ENCODE measurements at regions not wholly inside any gene's neighbourhood (a gene's known extent, or its start where the extent isn't known, plus 50 kb on each side); places are given as distances from the start of the nearest gene placed in this dataset.

DNA sequence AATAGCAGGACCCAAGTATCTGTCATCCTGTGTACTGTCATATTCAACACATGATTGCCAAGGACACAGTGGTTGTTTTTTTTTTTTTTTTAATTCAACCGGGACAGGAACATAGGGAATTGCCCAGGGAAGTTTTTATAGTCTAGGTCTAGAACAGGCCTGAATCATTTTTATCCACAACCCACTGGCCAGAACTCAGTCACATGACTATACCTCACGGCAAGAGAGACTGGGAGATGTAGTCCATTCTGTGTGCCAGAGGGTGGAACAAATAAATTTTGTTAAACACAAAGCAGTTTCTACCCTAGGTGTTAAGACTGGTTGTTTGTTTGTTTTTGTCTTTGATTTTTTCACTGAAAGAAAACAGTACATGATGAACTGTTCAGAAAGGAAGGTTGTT is 105.8 kb upstream of the SMARCA2 start:
- TF ChIP-seq POLR2AphosphoS5 (IDR thresholded peaks at IDR 0.05), result no peak
- TF ChIP-seq CTCF (IDR thresholded peaks at IDR 0.05), result no peak
- no peak for TF ChIP-seq POLR2A (IDR thresholded peaks at IDR 0.05)

All from stomach (tissue), 4 donors.